ENCODE measurements at regions not wholly inside any gene's neighbourhood (a gene's known extent, or its start where the extent isn't known, plus 50 kb on each side); places are given as distances from the start of the nearest gene placed in this dataset. TPM values are rescaled to one million over a fixed set of nuclear protein-coding genes. Genes with fewer than 3 reads are reported as not detected.
"Not testable (repeated sequence)": the region's sequence is repeated elsewhere in the genome, so short reads cannot be mapped to it uniquely, and the experiment has no call there.

GRCh38 chr5:107724642-107725041 is 53.9 kb upstream of the EFNA5 start:
- no peak overlapping the region for H3K9ac ChIP-seq (ENCODE audit: low read length)
- H3K4me1 ChIP-seq (ENCODE audit: control insufficient read depth, insufficient read depth, low read depth, low read length): no peaks in the 10 kb centered on the region
- no peak overlapping the region for H3K23ac ChIP-seq (ENCODE audit: low read length in 2 of 2)
- no peak overlapping the region for H2BK15ac ChIP-seq (ENCODE audit: low read depth, poor library complexity, severe bottlenecking)
- H2BK12ac ChIP-seq (ENCODE audit: low read length in 2 of 2): no peak overlapping the region
- no peak overlapping the region for H4K91ac ChIP-seq (ENCODE audit: low read length)
- 76% methylated on average over 26 of the region's 26 CpGs for WGBS
- no peak overlapping the region for H3K27ac ChIP-seq (ENCODE audit: low read length, poor library complexity, severe bottlenecking)
- no peak overlapping the region for H3K14ac ChIP-seq (ENCODE audit: low read length in 2 of 2)
- no peak overlapping the region for H2AK5ac ChIP-seq (ENCODE audit: low read length, severe bottlenecking)
- H3K18ac ChIP-seq (ENCODE audit: low read depth in 1 of 2, low read length in 2 of 2): no peak overlapping the region
- no peak overlapping the region for H4K8ac ChIP-seq (ENCODE audit: low read length)
- H3K4me2 ChIP-seq (ENCODE audit: low read length, poor library complexity, severe bottlenecking): no peak overlapping the region
- H2AFZ ChIP-seq (ENCODE audit: low read depth, low read length): no peak overlapping the region
- H2BK120ac ChIP-seq (ENCODE audit: low read depth, low read length): no peak overlapping the region
- no peak for DNase-seq
- H3K27me3 ChIP-seq (ENCODE audit: control insufficient read depth in 1 of 2, insufficient read depth in 1 of 2, low read length in 2 of 2): no peaks in the 10 kb centered on the region
- H2BK5ac ChIP-seq (ENCODE audit: low read depth, low read length, poor library complexity, severe bottlenecking): no peak overlapping the region
- H3K79me1 ChIP-seq (replicated peaks; ENCODE audit: low read length, poor library complexity, severe bottlenecking): no peaks in the 10 kb centered on the region
- H3K9me3 ChIP-seq (ENCODE audit: control insufficient read depth, low read length): peaks cover 13% of the 10 kb centered on the region
- H3K4me3 ChIP-seq (ENCODE audit: insufficient read depth in 1 of 2, low read depth in 1 of 2, low read length in 2 of 2): no peak overlapping the region
- no peaks in the 10 kb centered on the region for H3K36me3 ChIP-seq (ENCODE audit: control insufficient read depth in 1 of 2, insufficient read depth in 2 of 2, low read depth in 1 of 2, low read length in 2 of 2)
- H3K4ac ChIP-seq (ENCODE audit: low read depth in 1 of 2, low read length in 2 of 2): no peak overlapping the region

GRCh38 chr5:107721241-107721640 is 50.5 kb upstream of the EFNA5 start:
- not testable (repeated sequence) for H3K14ac ChIP-seq (ENCODE audit: low read length in 2 of 2); H3K9ac ChIP-seq (ENCODE audit: low read length); DNase-seq; H2AK5ac ChIP-seq (ENCODE audit: low read length, severe bottlenecking); H3K4me1 ChIP-seq (ENCODE audit: control insufficient read depth, insufficient read depth, low read depth, low read length); H3K4me3 ChIP-seq (ENCODE audit: insufficient read depth in 1 of 2, low read depth in 1 of 2, low read length in 2 of 2); H2BK15ac ChIP-seq (ENCODE audit: low read depth, poor library complexity, severe bottlenecking); H3K4ac ChIP-seq (ENCODE audit: low read depth in 1 of 2, low read length in 2 of 2); H3K36me3 ChIP-seq (ENCODE audit: control insufficient read depth in 1 of 2, insufficient read depth in 2 of 2, low read depth in 1 of 2, low read length in 2 of 2); H2AFZ ChIP-seq (ENCODE audit: low read depth, low read length); H3K4me2 ChIP-seq (ENCODE audit: low read length, poor library complexity, severe bottlenecking); H4K91ac ChIP-seq (ENCODE audit: low read length); H2BK5ac ChIP-seq (ENCODE audit: low read depth, low read length, poor library complexity, severe bottlenecking); H3K27ac ChIP-seq (ENCODE audit: low read length, poor library complexity, severe bottlenecking); H3K27me3 ChIP-seq (ENCODE audit: control insufficient read depth in 1 of 2, insufficient read depth in 1 of 2, low read length in 2 of 2); H4K8ac ChIP-seq (ENCODE audit: low read length); H2BK12ac ChIP-seq (ENCODE audit: low read length in 2 of 2); H3K18ac ChIP-seq (ENCODE audit: low read depth in 1 of 2, low read length in 2 of 2); H3K23ac ChIP-seq (ENCODE audit: low read length in 2 of 2); H2BK120ac ChIP-seq (ENCODE audit: low read depth, low read length); H3K79me1 ChIP-seq (replicated peaks; ENCODE audit: low read length, poor library complexity, severe bottlenecking)
- peaks cover 21% of the 10 kb centered on the region for H3K9me3 ChIP-seq (ENCODE audit: control insufficient read depth, low read length)

Small RNA genes lying in the stretch of these regions (small RNA-seq; reads per million reads assigned to genes)
- gene RN7SL782P (ENCODE audit: low read depth): not detected

All from mesenchymal stem cell (in vitro differentiated cells and primary cell).